ENCODE measurements at regions not wholly inside any gene's neighbourhood (a gene's known extent, or its start where the extent isn't known, plus 50 kb on each side); places are given as distances from the start of the nearest gene placed in this dataset.
A peak's percentile ranks its signal among the peaks of the same experiment; 100 is the strongest.

DNA sequence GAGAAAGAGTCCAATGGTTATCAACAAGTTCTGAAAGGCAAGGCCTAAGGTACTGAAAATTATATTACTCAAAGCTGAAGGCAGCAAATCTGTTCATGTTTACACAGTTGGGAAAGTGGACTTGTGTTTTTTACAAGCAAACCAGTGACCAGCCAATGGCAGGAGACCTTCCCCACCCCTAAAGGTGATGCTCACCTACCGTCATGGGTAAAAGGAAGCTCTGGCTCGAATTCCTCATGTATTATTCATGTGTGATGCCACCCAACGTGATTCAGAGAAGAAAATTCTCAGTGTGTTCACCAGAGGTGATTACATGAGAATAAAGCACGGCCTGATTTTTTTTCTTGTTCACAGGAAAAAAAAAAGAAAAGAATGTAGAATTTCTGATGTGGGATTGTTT is 1161.2 kb upstream of the SEL1L start:
- ATAC-seq, result no peak
- DNase-seq, result no peak
- no peaks in the 10 kb centered on the region for H3K9me3 ChIP-seq

DNA sequence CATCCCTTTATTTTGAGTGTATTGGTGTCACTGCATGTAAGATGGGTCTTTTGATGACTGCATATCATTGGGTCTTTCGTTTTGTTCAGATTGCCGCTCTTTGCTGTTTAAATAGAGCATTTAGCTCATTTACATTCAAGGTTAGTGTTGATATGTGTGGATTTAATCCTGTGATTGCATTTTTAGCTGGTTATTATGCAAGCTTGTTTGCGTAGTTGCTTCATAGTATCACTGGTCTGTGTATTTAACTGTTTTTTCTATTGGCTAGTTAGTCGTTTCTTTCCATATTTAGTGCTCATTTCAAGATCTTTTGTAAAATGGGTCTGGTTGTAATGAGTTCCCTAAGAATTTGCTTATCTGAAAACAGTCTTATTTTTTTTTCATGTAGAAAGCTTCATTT is 1170.6 kb upstream of the SEL1L start:
- intact Hi-C loops (cut with DNase I, micrococcal nuclease), result no loop called here

More for the DNA sequence above, 1161.2 kb upstream of the SEL1L start:
- Histone ChIP-seq H3K4me1 (ENCODE audit: low read depth) (no peaks in the 10 kb centered on the region), H3K36me3 (ENCODE audit: low read depth) (no peaks in the 10 kb centered on the region), H3K4me3 (no peak overlapping the region)
- TF ChIP-seq, protein P1, sequence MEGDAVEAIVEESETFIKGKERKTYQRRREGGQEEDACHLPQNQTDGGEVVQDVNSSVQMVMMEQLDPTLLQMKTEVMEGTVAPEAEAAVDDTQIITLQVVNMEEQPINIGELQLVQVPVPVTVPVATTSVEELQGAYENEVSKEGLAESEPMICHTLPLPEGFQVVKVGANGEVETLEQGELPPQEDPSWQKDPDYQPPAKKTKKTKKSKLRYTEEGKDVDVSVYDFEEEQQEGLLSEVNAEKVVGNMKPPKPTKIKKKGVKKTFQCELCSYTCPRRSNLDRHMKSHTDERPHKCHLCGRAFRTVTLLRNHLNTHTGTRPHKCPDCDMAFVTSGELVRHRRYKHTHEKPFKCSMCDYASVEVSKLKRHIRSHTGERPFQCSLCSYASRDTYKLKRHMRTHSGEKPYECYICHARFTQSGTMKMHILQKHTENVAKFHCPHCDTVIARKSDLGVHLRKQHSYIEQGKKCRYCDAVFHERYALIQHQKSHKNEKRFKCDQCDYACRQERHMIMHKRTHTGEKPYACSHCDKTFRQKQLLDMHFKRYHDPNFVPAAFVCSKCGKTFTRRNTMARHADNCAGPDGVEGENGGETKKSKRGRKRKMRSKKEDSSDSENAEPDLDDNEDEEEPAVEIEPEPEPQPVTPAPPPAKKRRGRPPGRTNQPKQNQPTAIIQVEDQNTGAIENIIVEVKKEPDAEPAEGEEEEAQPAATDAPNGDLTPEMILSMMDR (IDR thresholded peaks at IDR 0.05), result no peak
- intact Hi-C loops (cut with DNase I, micrococcal nuclease), result no loop called here

DNA sequence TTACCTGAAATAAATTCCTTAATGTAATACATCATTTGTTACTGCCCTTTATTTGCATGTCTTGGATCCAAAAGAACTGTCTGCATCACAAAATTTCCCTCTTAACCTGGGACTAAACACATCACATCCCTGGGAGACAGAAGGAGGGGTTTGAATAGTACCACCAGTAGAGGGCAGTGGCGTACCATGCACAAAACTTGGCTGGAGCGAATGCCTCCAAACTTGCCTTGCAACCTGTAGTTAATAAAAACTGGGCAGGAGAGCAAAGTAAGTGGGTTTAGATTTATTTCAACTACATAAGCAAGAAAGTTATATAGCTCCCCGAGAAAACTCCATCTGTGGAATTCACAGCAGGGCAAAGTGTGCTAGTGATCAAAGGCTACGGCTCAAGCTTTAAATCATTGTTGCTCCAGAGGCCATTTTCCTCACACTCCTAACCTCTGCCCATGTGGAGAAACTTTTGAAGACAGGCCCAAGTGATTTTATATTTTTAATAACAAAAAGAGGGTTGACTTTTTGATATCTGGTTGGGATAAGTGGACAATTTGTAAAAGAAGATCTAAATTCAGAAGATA is 1176.7 kb upstream of the SEL1L start:
- ATAC-seq (peak; percentile 36), DNase-seq (peak in 2 of 3 donors; percentile 33 to 66)
- intact Hi-C loops (cut with DNase I, micrococcal nuclease), result no loop called here
- Histone ChIP-seq H3K9me3 (no peaks in the 10 kb centered on the region), H3K4me3 (no peak overlapping the region), H3K4me1 (ENCODE audit: low read depth) (no peaks in the 10 kb centered on the region), H3K36me3 (ENCODE audit: low read depth) (no peaks in the 10 kb centered on the region)
- TF ChIP-seq, protein P1 (IDR thresholded peaks at IDR 0.05), result peak; percentile 29

More for the DNA sequence above, 1170.6 kb upstream of the SEL1L start:
- Histone ChIP-seq H3K4me1 (ENCODE audit: low read depth) (no peaks in the 10 kb centered on the region), H3K9me3 (no peaks in the 10 kb centered on the region), H3K36me3 (ENCODE audit: low read depth) (no peaks in the 10 kb centered on the region), H3K4me3 (no peak overlapping the region)
- ATAC-seq, result no peak
- TF ChIP-seq, protein P1 (IDR thresholded peaks at IDR 0.05), result no peak
- DNase-seq, result no peak

DNA sequence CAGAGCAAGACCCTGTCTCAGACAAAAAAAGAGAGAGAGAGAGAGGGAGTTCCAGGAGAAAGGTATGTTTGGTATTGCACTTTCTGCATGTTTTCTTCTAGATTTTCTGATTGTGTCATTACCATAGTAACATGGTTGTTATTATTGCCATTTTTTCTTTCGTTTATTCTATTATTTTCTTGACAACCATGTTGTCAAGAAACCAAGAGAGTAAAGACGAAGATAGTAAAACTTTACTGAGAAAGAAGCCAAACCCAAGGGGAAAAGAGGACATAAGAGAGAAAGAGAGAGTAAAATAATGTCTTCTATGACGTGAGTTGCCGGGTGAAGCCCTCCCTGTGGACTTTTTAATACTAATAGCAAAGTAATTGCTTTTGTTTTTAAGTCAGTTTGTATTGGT is 1186.0 kb upstream of the SEL1L start:
- H3K4me3 ChIP-seq, result no peak overlapping the region
- H3K9me3 ChIP-seq, result no peaks in the 10 kb centered on the region
- H3K36me3 ChIP-seq (ENCODE audit: low read depth), result no peaks in the 10 kb centered on the region
- H3K4me1 ChIP-seq (ENCODE audit: low read depth), result no peaks in the 10 kb centered on the region
- DNase-seq (no peak), ATAC-seq (no peak)
- intact Hi-C loops (cut with DNase I, micrococcal nuclease), result no loop called here
- TF ChIP-seq, protein P1 (IDR thresholded peaks at IDR 0.05), result no peak

DNA sequence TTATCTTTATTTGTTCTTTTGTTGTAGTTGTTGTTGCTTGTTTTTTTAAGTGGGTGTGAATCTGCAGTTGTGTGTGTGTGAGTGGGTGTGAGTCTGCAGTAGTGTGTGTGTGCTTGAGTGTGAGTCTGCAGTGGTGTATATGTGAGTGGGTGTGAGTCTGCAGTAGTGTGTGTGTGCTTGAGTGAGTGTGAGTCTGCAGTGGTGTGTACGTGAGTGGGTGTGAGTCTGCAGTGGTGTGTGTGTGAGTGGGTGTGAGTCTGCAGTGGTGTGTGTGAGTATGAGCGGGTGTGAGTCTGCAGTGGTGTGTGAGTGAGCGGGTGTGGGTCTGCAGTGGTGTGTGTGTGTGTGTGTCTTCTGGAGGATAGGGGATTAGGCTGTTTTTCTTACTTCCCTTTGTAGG is 1186.8 kb upstream of the SEL1L start:
- Histone ChIP-seq H3K4me1 (ENCODE audit: low read depth) (no peaks in the 10 kb centered on the region), H3K9me3 (no peaks in the 10 kb centered on the region), H3K36me3 (ENCODE audit: low read depth) (no peaks in the 10 kb centered on the region), H3K4me3 (no peak overlapping the region)
- ATAC-seq (no peak), DNase-seq (no peak)
- intact Hi-C loops (cut with DNase I, micrococcal nuclease), result no loop called here
- TF ChIP-seq, protein P1 (IDR thresholded peaks at IDR 0.05), result no peak

DNA sequence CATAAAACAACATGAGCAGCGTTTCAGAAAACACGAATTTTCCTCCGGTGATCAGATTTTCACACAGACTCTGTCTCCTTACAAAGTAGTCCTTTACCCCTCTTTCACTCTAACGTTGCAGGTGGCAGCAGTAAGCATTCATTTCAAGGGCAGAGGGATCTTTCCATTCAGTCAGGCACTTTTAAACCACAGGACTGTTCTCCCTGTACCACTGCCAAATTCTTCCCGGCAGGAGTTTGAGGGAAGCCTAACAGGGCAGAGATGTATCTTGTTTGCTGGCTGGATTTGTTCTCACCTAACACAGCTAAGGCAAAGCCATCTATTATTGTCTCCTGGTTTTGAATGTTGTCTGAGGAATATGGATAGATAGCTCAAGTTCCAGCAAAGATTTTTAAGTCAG is 1187.3 kb upstream of the SEL1L start:
- no peak overlapping the region for H3K4me3 ChIP-seq
- ATAC-seq, result no peak
- no peaks in the 10 kb centered on the region for H3K4me1 ChIP-seq (ENCODE audit: low read depth)
- intact Hi-C loops (cut with DNase I, micrococcal nuclease), result no loop called here
- H3K9me3 ChIP-seq, result no peaks in the 10 kb centered on the region
- TF ChIP-seq, protein P1 (IDR thresholded peaks at IDR 0.05), result no peak
- H3K36me3 ChIP-seq (ENCODE audit: low read depth), result no peaks in the 10 kb centered on the region
- DNase-seq, result no peak

All from mucosa of descending colon (tissue), 3 donors.